HG02642 (cell line): ENCODE measurements at regions not wholly inside any gene's neighbourhood (a gene's known extent, or its start where the extent isn't known, plus 50 kb on each side); places are given as distances from the start of the nearest gene placed in this dataset.
"Not testable (repeated sequence)": the region's sequence is repeated elsewhere in the genome, so short reads cannot be mapped to it uniquely, and the experiment has no call there.

Experiments
- ATAC-seq: cut with Tn5 transposase; IDR thresholded peaks from one replicate; pipeline ENCODE4 v1.9.1; 2021; ENCODE audit warnings: mild to moderate bottlenecking; ENCODE audit not compliant: unreplicated experiment, poor library complexity

GRCh38 chr1:157274698-157275534, 136.7 kb upstream of the ETV3 start:
- no peak for ATAC-seq

- ATAC-seq: no peak
Observed at GRCh38 chr1:157272729-157273524, 134.7 kb upstream of the ETV3 start.

- no peak for ATAC-seq
Observed at GRCh38 chr1:157272264-157272663, 134.1 kb upstream of the ETV3 start.

- ATAC-seq: no peak
Observed at GRCh38 chr1:157270705-157271274, 132.6 kb upstream of the ETV3 start.

- peak; percentile 84 for ATAC-seq
Observed at GRCh38 chr1:157269656-157270375, 131.6 kb upstream of the ETV3 start.

- no peak for ATAC-seq
Observed at GRCh38 chr1:157262891-157263290, 124.7 kb upstream of the ETV3 start.

GRCh38 chr1:157262422-157262821, 124.2 kb upstream of the ETV3 start:
- no peak for ATAC-seq

- not testable (repeated sequence) for ATAC-seq
Observed at GRCh38 chr1:157255891-157256290, 117.7 kb upstream of the ETV3 start.

- ATAC-seq: not testable (repeated sequence)
Observed at GRCh38 chr1:157254183-157254582, 116.0 kb upstream of the ETV3 start.

- ATAC-seq: no peak
Observed at GRCh38 chr1:157252473-157252872, 114.3 kb upstream of the ETV3 start.

GRCh38 chr1:157249739-157250138, 111.5 kb upstream of the ETV3 start:
- ATAC-seq: no peak

GRCh38 chr1:157249326-157249725, 111.1 kb upstream of the ETV3 start:
- ATAC-seq: no peak

- not testable (repeated sequence) for ATAC-seq
Observed at GRCh38 chr1:157247764-157248049, 109.5 kb upstream of the ETV3 start.

- ATAC-seq: no peak
Observed at GRCh38 chr1:157247005-157247763, 109.0 kb upstream of the ETV3 start.

- no peak for ATAC-seq
Observed at GRCh38 chr1:157245823-157246222, 107.6 kb upstream of the ETV3 start.

- ATAC-seq: no peak
Observed at GRCh38 chr1:157241185-157241538, 103.0 kb upstream of the ETV3 start.

- peak; percentile 57 for ATAC-seq
Observed at GRCh38 chr1:157240495-157241184, 102.4 kb upstream of the ETV3 start.

GRCh38 chr1:157239936-157240335, 101.7 kb upstream of the ETV3 start:
- ATAC-seq: peak; percentile 21

- ATAC-seq: no peak
Observed at GRCh38 chr1:157238585-157238984, 100.4 kb upstream of the ETV3 start.
